GM12865 (cell line): ENCODE measurements at regions not wholly inside any gene's neighbourhood (a gene's known extent, or its start where the extent isn't known, plus 50 kb on each side); places are given as distances from the start of the nearest gene placed in this dataset.
"Not testable (repeated sequence)": the region's sequence is repeated elsewhere in the genome, so short reads cannot be mapped to it uniquely, and the experiment has no call there.

Experiments used
- DNase-seq: peaks from one replicate; pipeline ENCODE4 v3.0.0; 2010; ENCODE audit warnings: low read depth
- H3K4me3 ChIP-seq: 2 replicates; pipeline ENCODE4 v1.5.1; 2011; ENCODE audit warnings: mild to moderate bottlenecking, low read depth, low read length, control low read depth
- TF ChIP-seq, protein P1 (sequence below): IDR thresholded peaks from 2 replicates; pipeline ENCODE4 v1.5.1; 2011; ENCODE audit warnings: low read length, control low read depth, low read depth, inconsistent platforms; ENCODE audit not compliant: insufficient read depth; ENCODE audit errors: missing control alignments

DNA sequence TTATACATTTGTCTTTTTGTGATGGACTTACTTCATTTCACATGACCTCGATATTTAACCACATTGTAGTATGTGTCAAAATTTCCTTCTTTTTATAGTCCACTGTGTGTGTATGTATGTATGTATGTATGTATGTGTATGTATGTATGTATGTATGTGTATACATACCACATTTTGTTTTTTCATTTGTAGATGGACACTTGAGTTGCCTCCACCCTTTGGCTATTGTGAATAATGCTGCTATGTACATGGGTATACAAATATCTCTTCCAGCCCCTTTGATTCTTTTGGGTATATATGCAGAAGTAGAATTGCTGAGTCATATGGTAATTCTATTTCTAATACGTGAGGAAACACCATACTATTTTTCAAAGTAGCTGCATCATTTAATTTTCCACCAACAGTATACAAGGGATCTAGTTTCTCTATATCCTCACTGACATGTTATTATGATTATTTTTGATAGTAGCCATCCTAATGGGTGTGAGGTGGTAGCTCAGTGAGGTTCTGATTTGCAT lies 228.2 kb downstream of the OPA1 start:
- no peak overlapping the region for H3K4me3 ChIP-seq
- no peak for DNase-seq
- TF ChIP-seq, protein P1, sequence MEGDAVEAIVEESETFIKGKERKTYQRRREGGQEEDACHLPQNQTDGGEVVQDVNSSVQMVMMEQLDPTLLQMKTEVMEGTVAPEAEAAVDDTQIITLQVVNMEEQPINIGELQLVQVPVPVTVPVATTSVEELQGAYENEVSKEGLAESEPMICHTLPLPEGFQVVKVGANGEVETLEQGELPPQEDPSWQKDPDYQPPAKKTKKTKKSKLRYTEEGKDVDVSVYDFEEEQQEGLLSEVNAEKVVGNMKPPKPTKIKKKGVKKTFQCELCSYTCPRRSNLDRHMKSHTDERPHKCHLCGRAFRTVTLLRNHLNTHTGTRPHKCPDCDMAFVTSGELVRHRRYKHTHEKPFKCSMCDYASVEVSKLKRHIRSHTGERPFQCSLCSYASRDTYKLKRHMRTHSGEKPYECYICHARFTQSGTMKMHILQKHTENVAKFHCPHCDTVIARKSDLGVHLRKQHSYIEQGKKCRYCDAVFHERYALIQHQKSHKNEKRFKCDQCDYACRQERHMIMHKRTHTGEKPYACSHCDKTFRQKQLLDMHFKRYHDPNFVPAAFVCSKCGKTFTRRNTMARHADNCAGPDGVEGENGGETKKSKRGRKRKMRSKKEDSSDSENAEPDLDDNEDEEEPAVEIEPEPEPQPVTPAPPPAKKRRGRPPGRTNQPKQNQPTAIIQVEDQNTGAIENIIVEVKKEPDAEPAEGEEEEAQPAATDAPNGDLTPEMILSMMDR: no peak

DNA sequence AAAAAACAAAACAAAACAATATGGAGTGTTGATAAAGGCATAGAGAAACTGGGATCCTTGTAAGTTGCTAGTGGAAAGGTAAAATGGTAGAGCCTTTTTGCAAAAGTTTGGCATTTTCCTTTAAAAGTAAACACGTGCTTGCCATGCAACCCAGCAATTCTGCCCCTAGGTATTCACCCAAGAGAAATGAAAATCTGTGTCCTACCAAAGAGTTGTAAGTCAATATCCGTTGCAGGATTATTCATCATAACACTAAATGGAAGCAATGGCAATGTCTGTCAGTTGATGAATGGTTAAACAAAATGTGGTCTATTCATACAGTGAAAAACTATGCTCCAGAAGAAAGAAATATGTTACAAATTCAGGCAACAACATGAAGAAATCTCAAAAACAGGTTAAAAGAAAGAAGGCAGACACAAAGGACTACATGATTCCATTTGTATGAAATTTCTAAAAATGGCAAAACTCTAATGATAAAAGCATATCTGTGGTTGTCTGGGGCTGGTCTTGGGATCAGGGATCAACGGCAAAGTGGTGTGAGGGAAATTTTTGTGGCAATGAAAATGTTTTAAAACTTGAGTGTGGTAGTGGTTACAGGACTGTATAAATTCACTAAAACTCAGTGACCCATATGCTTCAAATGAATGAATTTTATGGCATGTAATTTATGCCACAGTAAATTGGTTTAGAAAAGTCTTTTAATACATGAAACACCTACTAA lies 229.6 kb downstream of the OPA1 start:
- H3K4me3 ChIP-seq: no peak overlapping the region
- DNase-seq: no peak
- TF ChIP-seq, protein P1: no peak

DNA sequence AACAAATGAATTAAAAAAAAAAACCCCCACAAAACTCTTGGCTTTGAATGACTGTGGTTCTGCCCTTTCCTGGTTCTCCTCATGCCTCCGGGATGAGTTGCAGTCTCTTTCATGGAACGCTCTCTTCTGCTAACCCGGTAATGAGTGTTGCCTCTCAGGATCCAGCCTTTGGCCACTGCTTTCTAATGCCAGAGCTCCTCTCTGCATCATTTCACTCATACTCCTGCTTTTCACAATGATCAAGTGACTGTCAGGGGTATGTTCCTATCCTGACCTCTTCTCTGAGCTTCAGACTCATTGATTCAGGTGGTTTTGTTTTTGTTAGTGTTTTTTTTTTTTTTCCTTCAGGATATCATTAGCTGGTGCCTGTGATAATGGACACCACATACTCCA lies 230.2 kb downstream of the OPA1 start:
- DNase-seq, H3K4me3 ChIP-seq: not testable (repeated sequence)

DNA sequence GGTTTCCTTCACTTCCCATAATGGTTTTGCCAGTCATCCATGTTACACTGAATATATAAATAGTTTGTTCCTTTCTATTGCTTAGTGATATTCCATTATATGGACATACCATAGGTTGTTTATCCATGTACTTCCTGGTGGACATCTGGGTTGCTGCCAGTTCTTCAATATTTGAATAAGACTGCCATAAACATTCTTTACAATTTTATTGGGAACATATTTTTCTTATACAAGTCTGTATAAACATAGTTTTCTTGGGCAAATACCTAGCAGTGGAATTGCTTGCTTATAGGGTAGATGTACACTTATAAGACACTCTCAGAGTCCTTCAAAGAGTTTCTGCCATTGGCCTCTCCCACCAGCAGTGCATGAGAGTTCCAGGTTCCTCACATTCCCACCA lies 231.4 kb downstream of the OPA1 start:
- no peak overlapping the region for H3K4me3 ChIP-seq
- TF ChIP-seq, protein P1: no peak
- DNase-seq: no peak

DNA sequence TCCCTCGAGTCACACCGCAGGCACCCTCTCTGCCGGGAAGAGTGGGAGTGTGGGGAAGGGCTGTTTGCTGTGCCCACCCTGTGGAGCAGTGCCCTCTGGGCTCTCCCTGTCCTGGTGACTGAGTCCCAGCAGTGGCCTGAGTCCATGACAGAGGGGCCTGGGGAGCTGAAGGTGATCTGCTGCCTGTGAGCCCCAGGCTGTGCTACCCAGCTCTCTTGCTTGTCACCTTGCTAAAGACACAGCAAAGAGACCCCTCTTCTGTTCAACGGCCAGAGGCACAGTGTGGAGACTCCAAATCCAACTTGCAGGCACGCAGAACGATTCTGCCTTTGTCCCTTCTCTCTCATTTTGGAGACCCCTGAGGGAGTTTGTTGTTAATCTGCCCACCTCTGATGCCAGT lies 232.6 kb downstream of the OPA1 start:
- TF ChIP-seq, protein P1: no peak
- no peak overlapping the region for H3K4me3 ChIP-seq
- DNase-seq: no peak

DNA sequence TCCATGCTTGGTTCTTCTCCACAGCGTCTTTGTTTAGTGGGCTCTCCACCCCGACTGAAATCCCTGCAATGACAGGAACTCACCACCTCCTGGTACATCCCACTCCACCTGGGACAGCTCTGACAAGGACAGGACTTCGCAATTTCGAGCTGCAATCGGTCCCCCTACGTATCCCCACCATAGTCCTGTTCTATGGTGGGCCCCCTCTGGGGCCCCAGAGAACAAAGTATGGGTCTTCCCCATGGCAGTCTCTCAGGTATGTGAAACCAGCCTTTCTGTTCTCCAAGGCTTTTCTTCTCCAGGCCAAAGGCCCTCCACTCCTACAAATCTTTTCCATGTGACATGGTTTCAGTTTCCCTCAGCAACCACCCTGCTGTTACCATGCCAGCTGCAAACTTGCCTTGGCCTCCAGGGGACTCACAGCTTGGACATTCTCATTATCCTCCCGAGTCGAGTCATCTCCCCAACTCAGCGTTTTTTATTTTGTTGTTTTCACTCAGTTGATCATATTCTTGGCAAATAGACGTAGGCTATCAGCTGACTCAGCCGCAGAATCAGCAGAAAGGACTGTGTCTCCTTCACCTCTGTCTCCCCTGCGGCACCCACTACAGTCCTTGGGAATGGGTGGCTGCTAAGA lies 233.3 kb downstream of the OPA1 start:
- TF ChIP-seq, protein P1: no peak
- no peak overlapping the region for H3K4me3 ChIP-seq
- DNase-seq: no peak

DNA sequence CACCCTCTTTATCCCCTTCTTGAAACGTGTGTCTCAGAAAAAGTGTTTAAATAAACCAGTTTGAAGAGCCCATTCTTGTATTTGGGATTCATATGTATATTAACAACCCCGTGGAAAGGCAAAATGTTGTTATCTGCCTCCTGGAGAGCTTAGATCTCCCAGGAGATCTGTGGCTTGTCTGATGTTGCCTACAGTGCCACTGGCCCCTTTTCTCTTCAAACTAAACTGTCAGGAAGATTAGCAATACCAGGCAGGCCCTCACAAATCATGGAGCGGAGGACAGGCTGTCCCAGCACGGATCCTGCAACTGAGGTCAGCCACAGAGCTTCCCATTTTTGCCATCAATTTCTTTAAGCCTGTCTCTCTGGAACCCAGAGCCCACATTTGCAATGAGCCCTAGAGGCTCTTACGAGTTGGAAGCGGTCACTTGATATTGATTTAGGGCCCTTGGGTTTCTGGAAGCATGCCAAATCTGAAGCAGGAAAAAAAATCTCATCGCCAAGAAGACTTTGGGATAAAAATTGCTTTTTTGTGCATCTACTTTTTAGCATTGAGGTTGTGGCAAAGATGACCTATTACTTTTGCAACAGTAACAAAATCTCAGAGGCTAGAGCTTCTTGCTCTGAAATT lies 234.1 kb downstream of the OPA1 start:
- no peak for DNase-seq
- H3K4me3 ChIP-seq: no peak overlapping the region
- TF ChIP-seq, protein P1: no peak
